Right lobe of liver (tissue), 4 donors: ENCODE measurements at regions not wholly inside any gene's neighbourhood (a gene's known extent, or its start where the extent isn't known, plus 50 kb on each side); places are given as distances from the start of the nearest gene placed in this dataset.

Source experiments
- CTCF ChIP-seq, 4 donors: fragments of 200-600 bp in 3 of 4; fragments of 450-650 bp in 1 of 4; IDR thresholded peaks; one replicate each; pipeline versions ENCODE4 v1.5.1 to v1.8.0; 2016 to 2022; ENCODE audit warnings: antibody characterized with exemption in 4 of 4, mild to moderate bottlenecking in 2 of 4
- POLR2A ChIP-seq: fragments of 450-650 bp; IDR thresholded peaks from one replicate; pipeline ENCODE4 v1.6.1; 2017; ENCODE audit warnings: antibody characterized with exemption, mild to moderate bottlenecking
- donor health status: DM: no; HTN: no; CAD: no.
- donor health status: DM: no; HTN: no; CAD: no.
- donor health status: DM: no; HTN: yes; CAD: no.

DNA sequence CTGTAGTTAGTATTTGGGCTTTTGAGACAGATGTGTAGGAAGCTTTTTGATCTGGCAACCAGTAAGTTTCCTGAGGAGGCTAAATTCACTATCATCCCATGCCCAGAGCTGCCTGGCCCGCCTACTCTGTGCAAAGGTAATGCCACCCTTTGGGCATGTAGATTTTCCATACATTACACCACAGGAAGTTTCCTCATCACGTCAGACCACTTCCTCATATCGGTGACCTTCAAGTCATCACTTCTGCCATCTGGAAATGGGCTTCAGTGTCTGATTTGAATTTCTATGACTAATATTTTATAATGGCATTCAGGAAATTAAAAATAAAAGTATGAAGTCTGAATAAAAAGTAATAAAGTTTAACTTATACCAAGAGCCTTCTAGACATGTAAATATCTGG, 825.4 kb downstream of the DCDC2C start:
- TF ChIP-seq CTCF (IDR thresholded peaks at IDR 0.05) (no peak), POLR2A (no peak)
